HEK293T (cell line): ENCODE measurements at regions not wholly inside any gene's neighbourhood (a gene's known extent, or its start where the extent isn't known, plus 50 kb on each side); places are given as distances from the start of the nearest gene placed in this dataset.

ENCODE experiments used
- ARNT ChIP-seq: fragments of 450-650 bp; IDR thresholded peaks from 2 replicates; pipeline ENCODE4 v1.6.1; 2017; ENCODE audit warnings: mild to moderate bottlenecking
- SP1 ChIP-seq: fragments of 450-650 bp; IDR thresholded peaks from 2 replicates; pipeline ENCODE4 v1.6.1; 2017
- SUZ12 ChIP-seq: fragments of 450-650 bp; IDR thresholded peaks from 2 replicates; pipeline ENCODE4 v1.6.1; 2016; ENCODE audit warnings: mild to moderate bottlenecking
- TARDBP ChIP-seq: fragments of 450-650 bp; IDR thresholded peaks from 2 replicates; pipeline ENCODE4 v1.6.1; 2016

DNA sequence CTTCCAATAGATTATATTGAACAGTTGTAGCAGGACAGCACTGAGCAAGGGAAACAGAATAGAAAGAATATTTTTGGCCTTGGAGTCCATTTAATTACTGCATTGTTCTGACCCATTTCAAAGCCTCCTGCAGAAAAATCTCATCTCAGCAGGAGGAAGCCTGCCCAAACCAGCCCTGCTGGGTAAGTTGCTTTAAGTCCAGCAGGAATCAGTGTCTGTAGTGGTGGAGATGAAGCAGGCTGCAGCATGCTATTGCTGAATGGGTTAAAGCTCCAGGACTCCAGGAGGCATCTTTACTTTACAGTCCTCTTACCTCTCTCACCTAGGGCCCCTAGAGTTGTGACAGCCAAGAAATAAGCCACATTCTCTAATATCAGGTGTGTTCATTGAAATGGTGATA lies 380.3 kb upstream of the THBS1 start:
- TF ChIP-seq ARNT (no peak), TARDBP (no peak), SUZ12 (no peak), SP1 (no peak)
